Panc1 (cell line): ENCODE measurements at regions not wholly inside any gene's neighbourhood (a gene's known extent, or its start where the extent isn't known, plus 50 kb on each side); places are given as distances from the start of the nearest gene placed in this dataset.

Experiments
- ATAC-seq: fragments of 200-7000 bp; cut with Tn5 transposase; 2 replicates; pipeline ENCODE4 v1.9.1; 2020; ENCODE audit warnings: mild to moderate bottlenecking, moderate library complexity
- BruUV-seq: library from RNA; stranded (reverse); fragments of 400-500 nt; replicated peaks from 2 replicates; lab custom pipeline; 2021; lab: Mats Ljungman, UMichigan
- CTCF ChIA-PET: fragments of 300-600 bp; sonication (Branson Sonifier 250); formaldehyde crosslinking; loops from one replicate; lab custom pipeline; 2022; ENCODE audit warnings: antibody characterized with exemption; lab: Charles Lee
- POLR2A ChIA-PET: fragments of 300-600 bp; sonication (Branson Sonifier 250); formaldehyde crosslinking; loops from one replicate; lab custom pipeline; 2022; ENCODE audit warnings: antibody characterized with exemption; lab: Charles Lee
- DNase-seq: peaks from one replicate; pipeline ENCODE4 v3.0.0-alpha.2; 2010; ENCODE audit warnings: low read depth, low spot score
- H3K27ac ChIP-seq: 2 replicates; pipeline ENCODE4 v1.5.1; 2011; ENCODE audit warnings: mild to moderate bottlenecking, low read length, inconsistent platforms
- H3K27me3 ChIP-seq: fragments of 200-500 bp; sonication (Bioruptor generic); 2 replicates; pipeline ENCODE4 v1.6.0; 2014; ENCODE audit warnings: low read length, inconsistent platforms; ENCODE audit not compliant: control insufficient read depth, insufficient read depth
- H3K36me3 ChIP-seq: fragments of 200-500 bp; sonication (Bioruptor generic); 2 replicates; pipeline ENCODE4 v1.5.1; 2014; ENCODE audit warnings: inconsistent platforms, mild to moderate bottlenecking, low read length, moderate library complexity; ENCODE audit not compliant: control insufficient read depth, insufficient read depth
- H3K4me1 ChIP-seq: 2 replicates; pipeline ENCODE4 v1.5.1; 2011; ENCODE audit warnings: inconsistent platforms, mild to moderate bottlenecking, low read length, moderate library complexity; ENCODE audit not compliant: control insufficient read depth, insufficient read depth
- H3K4me3 ChIP-seq, 2 experiments: 2 replicates each; pipeline ENCODE4 v1.5.1; 2011 to 2012; ENCODE audit warnings: low read depth in 2 of 2, low read length in 2 of 2, mild to moderate bottlenecking in 2 of 2, inconsistent platforms in 1 of 2, moderate library complexity in 1 of 2
- H3K9me3 ChIP-seq: fragments of 200-500 bp; sonication (Bioruptor generic); 2 replicates; pipeline ENCODE4 v1.5.1; 2014; ENCODE audit warnings: low read depth, mild to moderate bottlenecking, inconsistent platforms, low read length, moderate library complexity; ENCODE audit not compliant: control insufficient read depth, insufficient read depth
- POLR2AphosphoS5 ChIP-seq: IDR thresholded peaks from 2 replicates; pipeline ENCODE4 v1.6.1; 2012; ENCODE audit warnings: mild to moderate bottlenecking, low read depth, low read length, moderate library complexity
- SIN3A ChIP-seq: IDR thresholded peaks from 2 replicates; pipeline ENCODE4 v1.6.1; 2012; ENCODE audit warnings: low read depth, mild to moderate bottlenecking, low read length, moderate library complexity, borderline replicate concordance; ENCODE audit not compliant: insufficient read depth
- TCF7L2 ChIP-seq: IDR thresholded peaks from 2 replicates; pipeline ENCODE4 v1.6.1; 2011; ENCODE audit warnings: mild to moderate bottlenecking, low read depth, low read length, inconsistent platforms
- in situ Hi-C: cut with HindIII; loops from 2 replicates; pipeline ENCODE4 v1.10.0; 2016; ENCODE audit warnings: low sequenced_read_pairs, low pct_unique_long_range_greater_than_20kb
- intact Hi-C: fragments of 100-400 bp; cut with micrococcal nuclease; formaldehyde crosslinking; loops from one replicate; pipeline ENCODE4 v1.10.0; 2022; ENCODE audit not compliant: unreplicated experiment
- TF ChIP-seq, protein P1 (sequence below), 2 experiments: IDR thresholded peaks; 2 replicates each; pipeline ENCODE4 v1.6.1; 2011 to 2012; ENCODE audit warnings: low read depth in 2 of 2, control low read depth in 1 of 2, low read length in 1 of 2, mild to moderate bottlenecking in 1 of 2, moderate library complexity in 1 of 2; ENCODE audit not compliant: insufficient read depth in 1 of 2
- TF ChIP-seq, protein P2 (sequence below): fragments of 450-650 bp; IDR thresholded peaks from 2 replicates; pipeline ENCODE4 v1.5.1; 2017; ENCODE audit warnings: mild to moderate bottlenecking

DNA sequence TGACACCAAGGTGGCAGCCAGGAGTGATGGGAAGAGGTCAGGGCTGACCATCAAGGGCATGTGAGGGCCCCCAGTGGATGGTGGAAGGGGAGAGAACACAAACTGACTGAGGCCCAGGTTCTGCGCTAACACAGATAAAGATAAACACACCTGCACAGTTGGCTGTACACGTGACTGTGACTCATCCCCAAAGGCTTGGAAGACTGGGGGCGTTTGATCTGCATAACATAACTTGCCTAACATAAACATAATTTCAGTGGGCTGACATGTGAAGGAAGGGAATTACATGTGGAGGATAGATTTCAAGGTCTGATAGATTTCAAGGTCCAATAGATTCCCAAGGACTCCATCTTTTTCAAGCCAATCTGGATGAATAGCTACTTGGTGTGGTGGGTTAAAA lies 100.9 kb upstream of the TNRC6C start:
- in situ Hi-C loops: no loop called here
- Histone ChIP-seq H3K27ac (no peak overlapping the region), H3K36me3 (no peaks in the 10 kb centered on the region), H3K9me3 (no peaks in the 10 kb centered on the region), H3K27me3 (peaks cover 10% of the 10 kb centered on the region), H3K4me1 (no peaks in the 10 kb centered on the region; the same call in 1 of the 2 replicates), H3K4me3 (no peak overlapping the region)
- ChIA-PET CTCF (no interaction called here), POLR2A (no interaction called here)
- TF ChIP-seq TCF7L2: no peak
- TF ChIP-seq, protein P1, sequence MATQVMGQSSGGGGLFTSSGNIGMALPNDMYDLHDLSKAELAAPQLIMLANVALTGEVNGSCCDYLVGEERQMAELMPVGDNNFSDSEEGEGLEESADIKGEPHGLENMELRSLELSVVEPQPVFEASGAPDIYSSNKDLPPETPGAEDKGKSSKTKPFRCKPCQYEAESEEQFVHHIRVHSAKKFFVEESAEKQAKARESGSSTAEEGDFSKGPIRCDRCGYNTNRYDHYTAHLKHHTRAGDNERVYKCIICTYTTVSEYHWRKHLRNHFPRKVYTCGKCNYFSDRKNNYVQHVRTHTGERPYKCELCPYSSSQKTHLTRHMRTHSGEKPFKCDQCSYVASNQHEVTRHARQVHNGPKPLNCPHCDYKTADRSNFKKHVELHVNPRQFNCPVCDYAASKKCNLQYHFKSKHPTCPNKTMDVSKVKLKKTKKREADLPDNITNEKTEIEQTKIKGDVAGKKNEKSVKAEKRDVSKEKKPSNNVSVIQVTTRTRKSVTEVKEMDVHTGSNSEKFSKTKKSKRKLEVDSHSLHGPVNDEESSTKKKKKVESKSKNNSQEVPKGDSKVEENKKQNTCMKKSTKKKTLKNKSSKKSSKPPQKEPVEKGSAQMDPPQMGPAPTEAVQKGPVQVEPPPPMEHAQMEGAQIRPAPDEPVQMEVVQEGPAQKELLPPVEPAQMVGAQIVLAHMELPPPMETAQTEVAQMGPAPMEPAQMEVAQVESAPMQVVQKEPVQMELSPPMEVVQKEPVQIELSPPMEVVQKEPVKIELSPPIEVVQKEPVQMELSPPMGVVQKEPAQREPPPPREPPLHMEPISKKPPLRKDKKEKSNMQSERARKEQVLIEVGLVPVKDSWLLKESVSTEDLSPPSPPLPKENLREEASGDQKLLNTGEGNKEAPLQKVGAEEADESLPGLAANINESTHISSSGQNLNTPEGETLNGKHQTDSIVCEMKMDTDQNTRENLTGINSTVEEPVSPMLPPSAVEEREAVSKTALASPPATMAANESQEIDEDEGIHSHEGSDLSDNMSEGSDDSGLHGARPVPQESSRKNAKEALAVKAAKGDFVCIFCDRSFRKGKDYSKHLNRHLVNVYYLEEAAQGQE (IDR thresholded peaks at IDR 0.05; ENCODE audit: insufficient read depth in 1 of 2, low read depth in 2 of 2, low read length in 1 of 2): no peak
- TF ChIP-seq, protein P2, sequence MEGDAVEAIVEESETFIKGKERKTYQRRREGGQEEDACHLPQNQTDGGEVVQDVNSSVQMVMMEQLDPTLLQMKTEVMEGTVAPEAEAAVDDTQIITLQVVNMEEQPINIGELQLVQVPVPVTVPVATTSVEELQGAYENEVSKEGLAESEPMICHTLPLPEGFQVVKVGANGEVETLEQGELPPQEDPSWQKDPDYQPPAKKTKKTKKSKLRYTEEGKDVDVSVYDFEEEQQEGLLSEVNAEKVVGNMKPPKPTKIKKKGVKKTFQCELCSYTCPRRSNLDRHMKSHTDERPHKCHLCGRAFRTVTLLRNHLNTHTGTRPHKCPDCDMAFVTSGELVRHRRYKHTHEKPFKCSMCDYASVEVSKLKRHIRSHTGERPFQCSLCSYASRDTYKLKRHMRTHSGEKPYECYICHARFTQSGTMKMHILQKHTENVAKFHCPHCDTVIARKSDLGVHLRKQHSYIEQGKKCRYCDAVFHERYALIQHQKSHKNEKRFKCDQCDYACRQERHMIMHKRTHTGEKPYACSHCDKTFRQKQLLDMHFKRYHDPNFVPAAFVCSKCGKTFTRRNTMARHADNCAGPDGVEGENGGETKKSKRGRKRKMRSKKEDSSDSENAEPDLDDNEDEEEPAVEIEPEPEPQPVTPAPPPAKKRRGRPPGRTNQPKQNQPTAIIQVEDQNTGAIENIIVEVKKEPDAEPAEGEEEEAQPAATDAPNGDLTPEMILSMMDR: no peak
- no peak for TF ChIP-seq POLR2AphosphoS5
- TF ChIP-seq SIN3A: no peak
- ATAC-seq (no peak), DNase-seq (no peak)
- no TSS peak for BruUV-seq
- intact Hi-C loops: no loop called here

DNA sequence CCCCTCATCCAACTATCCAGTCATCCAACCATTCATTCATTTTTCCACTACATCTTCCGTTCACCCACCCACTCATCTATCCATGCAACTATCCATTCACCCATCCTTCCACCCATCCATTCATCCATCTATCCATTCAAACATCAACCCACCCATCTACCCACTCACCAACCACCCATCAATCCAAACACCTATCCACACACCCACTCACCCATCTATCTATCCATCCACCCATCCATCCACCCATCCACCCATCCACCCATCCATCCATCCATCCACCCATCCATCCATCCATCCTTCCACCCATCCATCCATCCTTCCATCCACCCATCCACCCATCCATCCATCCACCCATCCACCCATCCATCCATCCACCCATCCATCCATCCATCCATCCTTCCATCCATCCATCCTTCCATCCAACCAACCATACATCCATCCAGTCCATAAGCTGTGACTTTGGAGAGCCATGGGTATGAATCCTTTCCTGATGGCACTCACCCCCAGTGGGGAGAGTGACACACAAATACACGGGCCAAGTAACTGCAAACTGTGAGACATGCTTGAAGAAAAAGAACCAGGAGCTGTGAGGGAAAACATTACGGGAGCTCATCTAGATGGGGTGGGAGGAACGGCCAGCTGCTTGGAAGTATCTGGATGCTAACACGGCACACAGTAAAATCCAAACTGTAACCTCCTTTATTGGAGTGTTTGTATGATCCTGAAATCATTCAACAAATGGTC lies 100.0 kb upstream of the TNRC6C start:
- Histone ChIP-seq H3K27ac (no peak overlapping the region), H3K36me3 (no peaks in the 10 kb centered on the region), H3K4me1 (no peaks in the 10 kb centered on the region; the same call in 1 of the 2 replicates), H3K27me3 (peaks cover 10% of the 10 kb centered on the region), H3K4me3 (no peak overlapping the region), H3K9me3 (no peaks in the 10 kb centered on the region)
- ATAC-seq (no peak), DNase-seq (no peak)
- in situ Hi-C loops: no loop called here
- no peak for TF ChIP-seq POLR2AphosphoS5
- TF ChIP-seq, protein P2: no peak
- TF ChIP-seq SIN3A: no peak
- TF ChIP-seq, protein P1 (IDR thresholded peaks at IDR 0.05; ENCODE audit: insufficient read depth in 1 of 2, low read depth in 2 of 2, low read length in 1 of 2): no peak
- no peak for TF ChIP-seq TCF7L2
- POLR2A ChIA-PET: interaction anchor here (0.9 kb wide), 1 partner anchor 155 kb away, joined by 5 read pairs; no protein-coding TSS in a partner anchor
- intact Hi-C loops: no loop called here
- CTCF ChIA-PET: no interaction called here
- no TSS peak for BruUV-seq
